OCI-LY3 (cell line): ENCODE measurements at regions not wholly inside any gene's neighbourhood (a gene's known extent, or its start where the extent isn't known, plus 50 kb on each side); places are given as distances from the start of the nearest gene placed in this dataset.

Experiments
- H2AFZ ChIP-seq: fragments of 200-600, 300-600 bp; shearing (Covaris generic); 2 replicates; pipeline ENCODE4 v1.6.0; 2014; ENCODE audit warnings: antibody characterized with exemption, low read depth, low read length
- H3K27ac ChIP-seq: fragments of 200-600, 300-600 bp; sonication (generic); 2 replicates; pipeline ENCODE4 v1.5.1; 2014; ENCODE audit warnings: mild to moderate bottlenecking, low read length, moderate library complexity, mixed read lengths
- H3K27me3 ChIP-seq: fragments of 200-600, 300-600 bp; sonication (generic); 2 replicates; pipeline ENCODE4 v1.6.1; 2014; ENCODE audit warnings: low read depth, low read length, mixed read lengths
- H3K36me3 ChIP-seq: fragments of 200-600, 300-600 bp; sonication (generic); replicated peaks from 2 replicates; pipeline ENCODE3; 2014; ENCODE audit warnings: low read depth, low read length, mixed read lengths
- H3K4me1 ChIP-seq: fragments of 300-600, 200-600 bp; sonication (generic); 2 replicates; pipeline ENCODE4 v1.6.1; 2014; ENCODE audit warnings: low read length, mixed read lengths
- H3K4me2 ChIP-seq: fragments of 200-600, 300-600 bp; sonication (generic); 2 replicates; pipeline ENCODE4 v1.6.1; 2014; ENCODE audit warnings: low read length, mixed read lengths
- H3K4me3 ChIP-seq: fragments of 300-600, 200-600 bp; sonication (generic); 2 replicates; pipeline ENCODE4 v1.5.1; 2014; ENCODE audit warnings: antibody characterized with exemption, mild to moderate bottlenecking, low read length, moderate library complexity
- H3K79me2 ChIP-seq: fragments of 300-600, 200-600 bp; shearing (Covaris generic); 2 replicates; pipeline ENCODE4 v1.6.1; 2014; ENCODE audit warnings: mild to moderate bottlenecking, low read length, mixed read lengths
- H3K9ac ChIP-seq: fragments of 300-600, 200-600 bp; shearing (Covaris generic); 2 replicates; pipeline ENCODE4 v1.6.0; 2014; ENCODE audit warnings: mild to moderate bottlenecking, low read length, moderate library complexity
- H3K9me3 ChIP-seq: fragments of 200-600, 300-600 bp; shearing (Covaris generic); 2 replicates; pipeline ENCODE4 v1.6.1; 2014; ENCODE audit warnings: low read length, mixed read lengths; ENCODE audit not compliant: insufficient read depth
- H4K20me1 ChIP-seq: fragments of 200-600, 300-600 bp; sonication (generic); 2 replicates; pipeline ENCODE4 v1.6.1; 2016; ENCODE audit warnings: low read length, mixed read lengths; ENCODE audit not compliant: insufficient read depth
- EZH2phosphoT487 ChIP-seq: fragments of 200-600 bp; shearing (Covaris generic); IDR thresholded peaks from 2 replicates; pipeline ENCODE4 v1.6.1; 2018; ENCODE audit warnings: antibody characterized with exemption, mixed run types, low read depth
- TF ChIP-seq, protein P1 (sequence below): fragments of 200-600, 300-600 bp; sonication (generic); IDR thresholded peaks from 2 replicates; pipeline ENCODE4 v1.5.1; 2014; ENCODE audit warnings: antibody characterized with exemption, low read length, low read depth

DNA sequence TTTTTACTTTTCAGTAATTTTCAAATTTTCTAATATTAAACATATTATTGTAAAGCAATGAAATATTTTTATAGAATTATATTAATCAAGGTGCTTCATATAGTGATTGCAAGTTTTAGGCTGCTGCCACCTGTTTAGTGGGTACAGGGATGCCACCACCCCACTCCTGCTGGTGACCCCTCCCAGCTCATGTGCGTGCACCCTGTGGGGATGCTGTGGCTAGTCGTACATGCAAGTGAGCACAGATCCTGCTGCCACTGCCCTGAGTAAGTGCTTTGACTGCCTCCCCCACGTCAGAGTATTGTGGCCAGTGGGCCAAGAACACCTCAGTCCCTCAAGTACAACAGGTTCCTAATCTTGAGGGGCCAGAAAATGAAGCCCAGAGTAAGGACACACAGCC, 320.1 kb upstream of the DDI1 start:
- H3K4me2 ChIP-seq = no peak overlapping the region
- H3K4me3 ChIP-seq = no peak overlapping the region
- no peaks in the 10 kb centered on the region for H3K4me1 ChIP-seq
- H4K20me1 ChIP-seq = no peaks in the 10 kb centered on the region
- no peak overlapping the region for H2AFZ ChIP-seq
- no peaks in the 10 kb centered on the region for H3K27me3 ChIP-seq
- no peaks in the 10 kb centered on the region for H3K9me3 ChIP-seq
- H3K9ac ChIP-seq = no peak overlapping the region
- no peak for TF ChIP-seq EZH2phosphoT487
- TF ChIP-seq, protein P1, sequence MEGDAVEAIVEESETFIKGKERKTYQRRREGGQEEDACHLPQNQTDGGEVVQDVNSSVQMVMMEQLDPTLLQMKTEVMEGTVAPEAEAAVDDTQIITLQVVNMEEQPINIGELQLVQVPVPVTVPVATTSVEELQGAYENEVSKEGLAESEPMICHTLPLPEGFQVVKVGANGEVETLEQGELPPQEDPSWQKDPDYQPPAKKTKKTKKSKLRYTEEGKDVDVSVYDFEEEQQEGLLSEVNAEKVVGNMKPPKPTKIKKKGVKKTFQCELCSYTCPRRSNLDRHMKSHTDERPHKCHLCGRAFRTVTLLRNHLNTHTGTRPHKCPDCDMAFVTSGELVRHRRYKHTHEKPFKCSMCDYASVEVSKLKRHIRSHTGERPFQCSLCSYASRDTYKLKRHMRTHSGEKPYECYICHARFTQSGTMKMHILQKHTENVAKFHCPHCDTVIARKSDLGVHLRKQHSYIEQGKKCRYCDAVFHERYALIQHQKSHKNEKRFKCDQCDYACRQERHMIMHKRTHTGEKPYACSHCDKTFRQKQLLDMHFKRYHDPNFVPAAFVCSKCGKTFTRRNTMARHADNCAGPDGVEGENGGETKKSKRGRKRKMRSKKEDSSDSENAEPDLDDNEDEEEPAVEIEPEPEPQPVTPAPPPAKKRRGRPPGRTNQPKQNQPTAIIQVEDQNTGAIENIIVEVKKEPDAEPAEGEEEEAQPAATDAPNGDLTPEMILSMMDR = no peak
- no peaks in the 10 kb centered on the region for H3K36me3 ChIP-seq
- no peak overlapping the region for H3K27ac ChIP-seq
- H3K79me2 ChIP-seq = no peaks in the 10 kb centered on the region

DNA sequence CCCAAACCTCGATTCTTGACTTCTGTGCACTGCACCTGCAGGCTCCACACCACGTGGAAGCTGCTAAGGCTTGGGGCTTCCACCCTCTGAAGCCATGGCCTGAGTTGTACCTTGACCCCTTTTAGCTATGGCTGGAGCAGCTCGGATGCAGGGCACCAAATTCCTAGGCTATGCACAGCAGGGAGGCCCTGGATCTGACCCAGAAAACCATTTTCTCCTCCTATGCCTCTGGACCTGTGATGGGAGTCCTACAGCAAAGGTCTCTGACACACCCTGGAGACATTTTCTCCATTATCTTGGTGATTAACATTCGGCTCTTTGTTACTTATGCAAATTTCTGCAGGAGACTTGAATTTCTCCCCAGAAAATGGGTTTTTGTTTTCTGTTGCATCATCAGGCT, 309.2 kb upstream of the DDI1 start:
- H3K4me2 ChIP-seq = no peak overlapping the region
- H2AFZ ChIP-seq = no peak overlapping the region
- H3K4me1 ChIP-seq = no peaks in the 10 kb centered on the region
- no peaks in the 10 kb centered on the region for H3K79me2 ChIP-seq
- H3K9me3 ChIP-seq = no peaks in the 10 kb centered on the region
- H3K4me3 ChIP-seq = no peak overlapping the region
- no peaks in the 10 kb centered on the region for H4K20me1 ChIP-seq
- no peaks in the 10 kb centered on the region for H3K27me3 ChIP-seq
- H3K27ac ChIP-seq = no peak overlapping the region
- H3K36me3 ChIP-seq = no peaks in the 10 kb centered on the region
- TF ChIP-seq EZH2phosphoT487 = no peak
- TF ChIP-seq, protein P1 = no peak
- no peak overlapping the region for H3K9ac ChIP-seq

DNA sequence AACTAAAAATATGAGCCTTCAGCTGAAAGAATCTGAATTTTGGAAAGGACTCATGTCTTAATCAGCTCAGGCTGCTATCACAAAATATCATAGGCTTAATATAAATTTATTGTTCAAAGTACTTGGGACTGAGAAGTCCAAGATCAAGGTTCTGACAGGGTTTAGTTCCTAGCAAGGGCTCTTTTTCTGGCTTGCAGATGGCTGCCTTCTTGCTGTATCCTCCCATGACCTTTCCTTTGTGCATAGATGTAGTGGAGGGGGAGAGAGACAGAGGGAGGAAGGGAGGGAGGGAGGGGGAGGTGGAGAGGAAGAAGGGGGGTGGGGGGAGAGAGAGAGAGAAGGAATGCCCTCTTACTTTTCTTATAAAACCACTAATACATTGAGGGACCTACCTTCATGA, 306.8 kb upstream of the DDI1 start:
- no peaks in the 10 kb centered on the region for H3K36me3 ChIP-seq
- H4K20me1 ChIP-seq = no peaks in the 10 kb centered on the region
- H3K4me3 ChIP-seq = no peak overlapping the region
- no peaks in the 10 kb centered on the region for H3K27me3 ChIP-seq
- H2AFZ ChIP-seq = no peak overlapping the region
- no peak overlapping the region for H3K9ac ChIP-seq
- no peak overlapping the region for H3K27ac ChIP-seq
- H3K79me2 ChIP-seq = no peaks in the 10 kb centered on the region
- no peaks in the 10 kb centered on the region for H3K4me1 ChIP-seq
- H3K4me2 ChIP-seq = no peak overlapping the region
- TF ChIP-seq EZH2phosphoT487 = no peak
- TF ChIP-seq, protein P1 = no peak
- H3K9me3 ChIP-seq = no peaks in the 10 kb centered on the region

DNA sequence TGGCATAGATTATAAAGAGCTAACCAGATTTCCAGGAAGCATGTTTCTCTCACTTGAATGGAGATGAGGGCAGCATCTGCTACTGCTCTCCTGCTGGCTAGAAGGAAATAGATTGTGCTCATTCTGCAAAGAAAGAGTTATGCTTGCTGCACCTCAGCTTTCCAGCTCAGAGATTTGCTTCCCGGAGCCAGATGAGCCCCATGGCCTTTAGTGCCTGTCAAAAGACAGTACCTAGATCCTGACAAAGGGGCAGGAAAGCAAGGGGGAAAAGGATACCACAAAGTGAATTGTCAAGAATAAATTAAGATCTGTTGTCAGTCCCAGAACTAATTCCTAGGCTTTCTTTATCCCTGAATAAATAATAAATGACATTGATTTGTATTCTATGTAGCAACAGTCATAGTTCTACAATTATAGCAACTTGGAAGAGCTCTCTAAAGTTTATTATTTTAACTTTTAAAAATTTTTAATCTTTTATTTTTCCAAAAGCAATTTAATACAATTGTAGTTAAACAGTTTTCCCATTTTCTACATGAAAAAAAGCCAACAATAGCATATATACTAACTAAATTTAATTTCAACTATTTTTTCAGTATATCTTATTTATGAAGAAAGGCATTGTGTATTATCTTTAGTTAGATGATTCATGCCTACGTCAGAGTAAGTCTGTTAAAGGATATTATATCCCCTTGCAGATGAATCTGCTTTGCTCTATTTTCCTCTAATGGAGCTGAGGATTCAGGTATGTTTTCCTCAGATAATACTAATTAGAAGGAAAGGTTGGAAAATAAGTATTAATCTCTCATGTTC, 306.1 kb upstream of the DDI1 start:
- Histone ChIP-seq H2AFZ (no peak overlapping the region), H3K9me3 (no peaks in the 10 kb centered on the region), H3K4me2 (no peak overlapping the region), H3K79me2 (no peaks in the 10 kb centered on the region), H3K27me3 (no peaks in the 10 kb centered on the region), H3K4me1 (no peaks in the 10 kb centered on the region), H3K4me3 (no peak overlapping the region), H3K36me3 (no peaks in the 10 kb centered on the region), H3K9ac (no peak overlapping the region), H3K27ac (no peak overlapping the region), H4K20me1 (no peaks in the 10 kb centered on the region)
- TF ChIP-seq EZH2phosphoT487 = no peak
- TF ChIP-seq, protein P1 = no peak
